Thyroid gland (tissue), 4 donors: ENCODE measurements at regions not wholly inside any gene's neighbourhood (a gene's known extent, or its start where the extent isn't known, plus 50 kb on each side); places are given as distances from the start of the nearest gene placed in this dataset.

ENCODE experiments used
- CTCF ChIP-seq, 6 experiments: fragments of 200-600 bp in 3 of 6; fragments of 450-650 bp in 3 of 6; sonication (generic) in 3 of 6; IDR thresholded peaks; one replicate each; pipeline ENCODE4 v1.5.1; 2016 to 2019; ENCODE audit warnings: antibody characterized with exemption in 6 of 6, mild to moderate bottlenecking in 2 of 6, inconsistent platforms in 1 of 6, moderate library complexity in 1 of 6
- POLR2A ChIP-seq, 2 donors: fragments of 450-650 bp; IDR thresholded peaks; one replicate each; pipeline ENCODE4 v1.6.1; 2017; ENCODE audit warnings: antibody characterized with exemption in 2 of 2, mild to moderate bottlenecking in 2 of 2, moderate library complexity in 1 of 2

GRCh38 chr7:89926194-89926593 lies 228.1 kb upstream of the STEAP1 start:
- TF ChIP-seq CTCF (IDR thresholded peaks at IDR 0.05), result no peak
- TF ChIP-seq POLR2A (IDR thresholded peaks at IDR 0.05), result no peak
